ENCODE measurements at regions not wholly inside any gene's neighbourhood (a gene's known extent, or its start where the extent isn't known, plus 50 kb on each side); places are given as distances from the start of the nearest gene placed in this dataset.

GRCh38 chr7:46344533-46344932 is 423.5 kb upstream of the IGFBP3 start:
- DNase-seq = no peak

GRCh38 chr7:46343802-46344201 is 422.7 kb upstream of the IGFBP3 start:
- no peak for DNase-seq

GRCh38 chr7:46322937-46323336 is 401.9 kb upstream of the IGFBP3 start:
- DNase-seq = no peak

GRCh38 chr7:46321556-46322205 is 400.6 kb upstream of the IGFBP3 start:
- no peak for DNase-seq

- no peak for DNase-seq
These were observed 399.9 kb upstream of the IGFBP3 start for GRCh38 chr7:46320956-46321355.

- no peak for DNase-seq
These were observed 398.8 kb upstream of the IGFBP3 start for GRCh38 chr7:46319841-46320240.

- no peak for DNase-seq
These were observed 397.2 kb upstream of the IGFBP3 start for GRCh38 chr7:46318276-46318675.

- no peak for DNase-seq
These were observed 396.2 kb upstream of the IGFBP3 start for GRCh38 chr7:46317256-46317655.

- DNase-seq = no peak
These were observed 394.8 kb upstream of the IGFBP3 start for GRCh38 chr7:46315891-46316290.

- no peak for DNase-seq
These were observed 380.6 kb upstream of the IGFBP3 start for GRCh38 chr7:46301677-46302076.

- no peak for DNase-seq
These were observed 376.4 kb upstream of the IGFBP3 start for GRCh38 chr7:46297515-46297914.

- DNase-seq = no peak
These were observed 375.5 kb upstream of the IGFBP3 start for GRCh38 chr7:46296526-46296925.

GRCh38 chr7:46294381-46294780 is 373.3 kb upstream of the IGFBP3 start:
- DNase-seq = no peak

- DNase-seq = no peak
These were observed 371.7 kb upstream of the IGFBP3 start for GRCh38 chr7:46292741-46293140.

- DNase-seq = no peak
These were observed 370.6 kb upstream of the IGFBP3 start for GRCh38 chr7:46291601-46292150.

GRCh38 chr7:46291050-46291438 is 370.0 kb upstream of the IGFBP3 start:
- DNase-seq = peak; percentile 29

GRCh38 chr7:46290374-46291049 is 369.4 kb upstream of the IGFBP3 start:
- no peak for DNase-seq

- DNase-seq = no peak
These were observed 367.8 kb upstream of the IGFBP3 start for GRCh38 chr7:46288861-46289260.

GRCh38 chr7:46288010-46288409 is 366.9 kb upstream of the IGFBP3 start:
- DNase-seq = no peak

GRCh38 chr7:46286957-46287356 is 365.9 kb upstream of the IGFBP3 start:
- no peak for DNase-seq

- no peak for DNase-seq
These were observed 365.3 kb upstream of the IGFBP3 start for GRCh38 chr7:46286356-46286755.

GRCh38 chr7:46285878-46286277 is 364.8 kb upstream of the IGFBP3 start:
- DNase-seq = no peak

- DNase-seq = no peak
These were observed 362.8 kb upstream of the IGFBP3 start for GRCh38 chr7:46283852-46284251.

- DNase-seq = no peak
These were observed 361.1 kb upstream of the IGFBP3 start for GRCh38 chr7:46282155-46282554.

- DNase-seq = no peak
These were observed 360.0 kb upstream of the IGFBP3 start for GRCh38 chr7:46281071-46281470.

Data from NCI-H1105 treated with DMSO at 0.1 percent for 48 hours (cell line).